ENCODE measurements at regions not wholly inside any gene's neighbourhood (a gene's known extent, or its start where the extent isn't known, plus 50 kb on each side); places are given as distances from the start of the nearest gene placed in this dataset.

GRCh38 chr20:52619671-52620070 lies 352.5 kb upstream of the TSHZ2 start:
- no peak for TF ChIP-seq CTCF (IDR thresholded peaks at IDR 0.05; ENCODE audit: low read depth, low read length)
- TF ChIP-seq EZH2phosphoT487 (IDR thresholded peaks at IDR 0.05; ENCODE audit: low read depth), result no peak
